ENCODE measurements at regions not wholly inside any gene's neighbourhood (a gene's known extent, or its start where the extent isn't known, plus 50 kb on each side); places are given as distances from the start of the nearest gene placed in this dataset.

DNA sequence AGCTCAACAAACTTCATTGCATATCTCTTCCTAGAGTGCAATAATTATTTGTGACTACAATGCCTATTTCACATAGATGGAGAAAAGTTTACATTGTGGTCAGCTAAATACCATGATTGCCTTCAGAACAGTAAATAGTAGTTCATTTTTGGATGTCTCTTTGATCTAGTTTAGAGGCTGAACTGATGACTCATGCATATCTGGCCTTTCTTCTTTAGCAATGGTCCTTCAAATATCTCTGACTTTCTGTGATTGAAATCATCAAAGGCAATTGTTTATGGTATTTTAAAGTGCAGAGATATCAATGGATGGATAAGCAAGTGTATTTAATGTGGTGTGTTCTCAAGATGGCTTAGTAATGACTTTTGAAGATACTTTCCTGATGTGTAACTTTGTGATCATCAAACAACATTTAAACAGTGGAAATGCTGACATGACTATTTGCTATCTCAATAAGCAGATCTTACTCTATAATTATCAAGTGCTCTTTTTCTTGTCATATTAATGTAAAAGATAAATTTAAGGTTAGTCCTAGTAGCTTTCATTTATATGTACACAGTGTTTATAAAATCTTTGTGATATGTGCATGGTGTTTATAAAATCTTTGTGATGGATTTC, 523.7 kb upstream of the SLC35B3 start:
- Histone ChIP-seq H3K9me3 (ENCODE audit: control insufficient read depth in 1 of 2, insufficient read depth in 1 of 2, low read depth in 1 of 2, low read length in 2 of 2) (no peaks in the 10 kb centered on the region), H3K4me3 (replicated peaks in 1 of 2; ENCODE audit: low read depth in 1 of 2, low read length in 2 of 2) (no peak overlapping the region), H3K4me1 (ENCODE audit: control insufficient read depth in 1 of 2, insufficient read depth in 2 of 2, low read length in 2 of 2) (peaks cover 14 to 28% of the 10 kb centered on the region in 2 experiments), H3K27ac (ENCODE audit: low read depth, low read length) (no peak overlapping the region), H3K4me2 (ENCODE audit: low read length) (peak overlapping the region; percentile 45), H3K9ac (ENCODE audit: low read length) (no peak overlapping the region), H3K36me3 (ENCODE audit: control insufficient read depth in 1 of 2, insufficient read depth in 2 of 2, low read length in 2 of 2) (no peaks in the 10 kb centered on the region), H3K27me3 (ENCODE audit: insufficient read depth, low read length) (no peaks in the 10 kb centered on the region), H3K79me2 (ENCODE audit: insufficient read depth, low read length) (no peaks in the 10 kb centered on the region), H3K9me2 (ENCODE audit: insufficient read depth) (no peaks in the 10 kb centered on the region), H4K20me1 (ENCODE audit: insufficient read depth) (no peaks in the 10 kb centered on the region), H2AFZ (ENCODE audit: low read depth, low read length, poor library complexity, severe bottlenecking) (peak overlapping the region; percentile 62)
- CTCF ChIA-PET, result no interaction called here
- intact Hi-C loops (cut with micrococcal nuclease), result no loop called here
- POLR2A ChIA-PET, result no interaction called here
- no TSS peak for BruUV-seq (replicated peaks)
- peak; percentile 83 for DNase-seq (ENCODE audit: low read depth, low spot score)
- TF ChIP-seq SP1 (IDR thresholded peaks at IDR 0.05; ENCODE audit: low read depth) (peak; percentile 66), JUND (IDR thresholded peaks at IDR 0.05) (peak; percentile 85), CEBPB (IDR thresholded peaks at IDR 0.05; ENCODE audit: low read depth) (peak; percentile 60), SIN3A (IDR thresholded peaks at IDR 0.05; ENCODE audit: low read depth) (peak; percentile 32; the same call in 1 of the 2 replicates), TCF7L2 (IDR thresholded peaks at IDR 0.05; ENCODE audit: borderline replicate concordance, extremely low read depth, insufficient read depth, insufficient read length) (peak; percentile 97), RAD21 (IDR thresholded peaks at IDR 0.05; ENCODE audit: low read depth) (no peak), REST (IDR thresholded peaks at IDR 0.05; ENCODE audit: low read depth) (no peak), EZH2 (IDR thresholded peaks at IDR 0.05) (no peak), POLR2A (IDR thresholded peaks at IDR 0.05; ENCODE audit: borderline replicate concordance, extremely low read depth, insufficient read depth, insufficient read length) (no peak), CBX3 (IDR thresholded peaks at IDR 0.05; ENCODE audit: low read depth) (0 out of 2 replicates have a peak, but pooled peaks have one; percentile 15), ZBTB33 (IDR thresholded peaks at IDR 0.05; ENCODE audit: extremely low read depth, insufficient replicate concordance, low read length) (no peak), FOSL1 (IDR thresholded peaks at IDR 0.05; ENCODE audit: low read depth) (peak; percentile 69)
- TF ChIP-seq, protein P1, sequence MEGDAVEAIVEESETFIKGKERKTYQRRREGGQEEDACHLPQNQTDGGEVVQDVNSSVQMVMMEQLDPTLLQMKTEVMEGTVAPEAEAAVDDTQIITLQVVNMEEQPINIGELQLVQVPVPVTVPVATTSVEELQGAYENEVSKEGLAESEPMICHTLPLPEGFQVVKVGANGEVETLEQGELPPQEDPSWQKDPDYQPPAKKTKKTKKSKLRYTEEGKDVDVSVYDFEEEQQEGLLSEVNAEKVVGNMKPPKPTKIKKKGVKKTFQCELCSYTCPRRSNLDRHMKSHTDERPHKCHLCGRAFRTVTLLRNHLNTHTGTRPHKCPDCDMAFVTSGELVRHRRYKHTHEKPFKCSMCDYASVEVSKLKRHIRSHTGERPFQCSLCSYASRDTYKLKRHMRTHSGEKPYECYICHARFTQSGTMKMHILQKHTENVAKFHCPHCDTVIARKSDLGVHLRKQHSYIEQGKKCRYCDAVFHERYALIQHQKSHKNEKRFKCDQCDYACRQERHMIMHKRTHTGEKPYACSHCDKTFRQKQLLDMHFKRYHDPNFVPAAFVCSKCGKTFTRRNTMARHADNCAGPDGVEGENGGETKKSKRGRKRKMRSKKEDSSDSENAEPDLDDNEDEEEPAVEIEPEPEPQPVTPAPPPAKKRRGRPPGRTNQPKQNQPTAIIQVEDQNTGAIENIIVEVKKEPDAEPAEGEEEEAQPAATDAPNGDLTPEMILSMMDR (IDR thresholded peaks at IDR 0.05 in 2 of 3, conservative IDR thresholded peaks at IDR 0.05 in 1 of 3; ENCODE audit: borderline replicate concordance in 1 of 3, insufficient read depth in 1 of 3, low read depth in 2 of 3, low read length in 2 of 3), result no peak
- peak; percentile 89 for ATAC-seq
- RAD21 ChIA-PET (ENCODE audit: low non-redundant PET in 1 of 2, low total read pairs in 2 of 2, uncharacterized antibody in 2 of 2, unreplicated experiment in 2 of 2), result no interaction called here
